Ascending aorta (tissue), 2 donors: ENCODE measurements at regions not wholly inside any gene's neighbourhood (a gene's known extent, or its start where the extent isn't known, plus 50 kb on each side); places are given as distances from the start of the nearest gene placed in this dataset.

Source experiments
- DNase-seq, 2 donors: peaks; one replicate each; pipeline ENCODE4 v3.0.0-alpha.2; 2019; ENCODE audit warnings: low spot score in 2 of 2
- H3K27ac ChIP-seq, 2 donors: fragments of 200-600 bp; sonication (generic); one replicate each; pipeline ENCODE4 v1.5.1; 2016 to 2017; ENCODE audit warnings: mild to moderate bottlenecking in 1 of 2
- H3K27me3 ChIP-seq: fragments of 200-600 bp; sonication (generic); one replicate; pipeline ENCODE4 v1.5.1; 2017
- H3K36me3 ChIP-seq, 2 donors: fragments of 200-600 bp; sonication (generic); one replicate each; pipeline ENCODE4 v1.5.1; 2016
- H3K4me1 ChIP-seq, 2 donors: fragments of 200-600 bp; sonication (generic); one replicate each; pipeline ENCODE4 v1.5.1; 2016 to 2017; ENCODE audit warnings: mild to moderate bottlenecking in 1 of 2
- H3K4me3 ChIP-seq, 2 donors: fragments of 200-600 bp; sonication (generic); one replicate each; pipeline ENCODE4 v1.5.1; 2016 to 2017; ENCODE audit warnings: mild to moderate bottlenecking in 1 of 2
- H3K9me3 ChIP-seq, 2 donors: fragments of 200-600 bp; sonication (generic); one replicate each; pipeline ENCODE4 v1.5.1; 2016
- intact Hi-C: fragments of 100-400 bp; cut with DNase I; formaldehyde crosslinking; loops from one replicate; pipeline ENCODE4 v1.15.1; 2023
- TF ChIP-seq, protein P1 (sequence below), 3 experiments: fragments of 200-600 bp in 2 of 3; fragments of 450-650 bp in 1 of 3; sonication (generic) in 2 of 3; IDR thresholded peaks; one replicate each; pipeline ENCODE4 v1.5.1; 2016 to 2019; ENCODE audit warnings: antibody characterized with exemption in 3 of 3, mild to moderate bottlenecking in 1 of 3, moderate library complexity in 1 of 3

DNA sequence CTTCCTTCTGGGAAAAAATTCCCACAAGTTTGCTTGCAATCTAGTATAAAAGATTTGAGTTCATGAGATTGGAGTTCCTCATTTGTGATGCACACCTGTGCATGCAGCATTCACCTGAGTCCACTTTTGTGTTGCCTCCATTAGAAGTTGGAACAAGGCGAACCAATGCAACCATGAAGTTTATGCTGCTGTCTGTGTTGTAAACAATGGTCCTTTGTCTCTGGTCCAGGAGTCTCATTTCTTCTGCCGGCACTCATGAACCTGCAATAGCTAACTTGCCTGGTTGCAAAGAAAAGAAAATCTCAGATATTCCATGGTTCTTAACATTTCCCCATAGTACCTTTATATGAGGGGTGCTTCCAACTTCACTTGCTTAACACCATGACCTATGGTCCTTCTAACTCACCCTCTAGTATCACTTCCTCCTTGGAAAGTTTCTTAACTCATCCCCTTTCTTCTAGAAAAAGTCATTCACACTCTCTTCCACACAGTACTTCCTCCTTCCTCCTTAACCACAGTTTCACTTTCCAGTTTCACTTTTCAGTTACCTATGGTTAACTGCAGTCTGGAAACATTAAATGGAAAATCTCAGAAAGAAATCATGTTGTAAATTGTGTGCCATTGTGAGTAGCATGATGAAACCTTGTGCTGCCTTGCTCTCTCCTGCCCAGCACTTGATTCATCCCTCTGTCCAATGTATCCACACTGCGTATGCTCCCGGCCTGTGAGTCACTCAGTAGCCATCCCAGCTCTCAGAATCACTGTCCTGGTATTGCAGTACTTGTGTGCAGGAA lies 128.8 kb upstream of the TRIB2 start:
- no peak overlapping the region for H3K27ac ChIP-seq
- no peaks in the 10 kb centered on the region for H3K27me3 ChIP-seq
- H3K36me3 ChIP-seq: no peaks in the 10 kb centered on the region
- H3K4me1 ChIP-seq: no peaks in the 10 kb centered on the region
- no peak overlapping the region for H3K4me3 ChIP-seq
- DNase-seq: peak in 1 of 2 donors; percentile 63
- intact Hi-C loops: no loop called here
- no peaks in the 10 kb centered on the region for H3K9me3 ChIP-seq
- TF ChIP-seq, protein P1, sequence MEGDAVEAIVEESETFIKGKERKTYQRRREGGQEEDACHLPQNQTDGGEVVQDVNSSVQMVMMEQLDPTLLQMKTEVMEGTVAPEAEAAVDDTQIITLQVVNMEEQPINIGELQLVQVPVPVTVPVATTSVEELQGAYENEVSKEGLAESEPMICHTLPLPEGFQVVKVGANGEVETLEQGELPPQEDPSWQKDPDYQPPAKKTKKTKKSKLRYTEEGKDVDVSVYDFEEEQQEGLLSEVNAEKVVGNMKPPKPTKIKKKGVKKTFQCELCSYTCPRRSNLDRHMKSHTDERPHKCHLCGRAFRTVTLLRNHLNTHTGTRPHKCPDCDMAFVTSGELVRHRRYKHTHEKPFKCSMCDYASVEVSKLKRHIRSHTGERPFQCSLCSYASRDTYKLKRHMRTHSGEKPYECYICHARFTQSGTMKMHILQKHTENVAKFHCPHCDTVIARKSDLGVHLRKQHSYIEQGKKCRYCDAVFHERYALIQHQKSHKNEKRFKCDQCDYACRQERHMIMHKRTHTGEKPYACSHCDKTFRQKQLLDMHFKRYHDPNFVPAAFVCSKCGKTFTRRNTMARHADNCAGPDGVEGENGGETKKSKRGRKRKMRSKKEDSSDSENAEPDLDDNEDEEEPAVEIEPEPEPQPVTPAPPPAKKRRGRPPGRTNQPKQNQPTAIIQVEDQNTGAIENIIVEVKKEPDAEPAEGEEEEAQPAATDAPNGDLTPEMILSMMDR (IDR thresholded peaks at IDR 0.05): no peak

DNA sequence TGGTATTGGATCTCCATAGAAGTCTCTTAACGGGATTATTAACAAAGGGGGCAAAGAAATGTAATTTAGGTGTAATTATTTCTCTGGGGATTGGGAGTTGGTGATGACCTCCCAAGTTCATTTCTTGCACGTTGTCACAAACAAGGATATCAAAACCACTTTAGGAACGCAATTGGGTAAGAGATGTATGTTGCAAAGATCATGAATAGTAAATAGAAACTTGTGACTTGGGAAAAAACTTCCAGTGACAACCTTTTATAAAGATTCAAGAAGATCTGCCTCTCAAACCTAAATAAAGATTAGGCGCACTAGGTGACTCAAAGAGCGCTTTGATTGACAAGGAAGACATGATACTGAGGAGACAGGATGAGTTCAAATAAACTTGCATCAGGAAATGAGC lies 127.8 kb upstream of the TRIB2 start:
- intact Hi-C loops: no loop called here
- H3K4me1 ChIP-seq: no peaks in the 10 kb centered on the region
- no peaks in the 10 kb centered on the region for H3K9me3 ChIP-seq
- TF ChIP-seq, protein P1 (IDR thresholded peaks at IDR 0.05): no peak
- H3K27me3 ChIP-seq: no peaks in the 10 kb centered on the region
- H3K36me3 ChIP-seq: no peaks in the 10 kb centered on the region
- no peak overlapping the region for H3K4me3 ChIP-seq
- H3K27ac ChIP-seq: no peak overlapping the region
- no peak for DNase-seq

DNA sequence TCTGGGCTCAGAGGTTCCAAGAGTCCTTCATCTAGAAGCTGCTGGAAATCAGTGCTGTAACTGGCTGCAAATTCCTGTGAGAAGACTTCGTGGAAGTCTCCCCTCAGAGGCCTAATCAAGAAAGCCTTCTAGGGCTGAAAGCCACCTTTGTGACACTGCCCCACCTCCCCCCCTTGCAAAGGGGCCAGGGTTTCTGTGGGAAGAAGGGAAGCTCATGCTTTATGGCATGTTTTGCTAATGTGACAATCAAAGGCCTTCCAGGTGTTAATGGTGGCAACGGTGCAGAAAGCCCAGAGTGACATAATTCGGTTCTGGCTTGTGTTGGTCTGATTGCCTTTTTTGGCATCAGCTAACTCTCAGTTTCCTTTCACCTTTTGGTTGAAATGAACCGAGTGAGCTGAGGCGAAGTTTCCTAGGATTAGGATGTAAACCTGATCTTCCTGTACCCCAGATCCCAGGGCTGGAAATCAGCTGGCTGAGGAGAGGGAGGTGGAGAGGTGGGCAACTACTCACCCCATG lies 126.9 kb upstream of the TRIB2 start:
- DNase-seq: no peak
- Histone ChIP-seq H3K36me3 (no peaks in the 10 kb centered on the region), H3K9me3 (no peaks in the 10 kb centered on the region), H3K4me1 (no peaks in the 10 kb centered on the region), H3K27me3 (no peaks in the 10 kb centered on the region), H3K27ac (no peak overlapping the region), H3K4me3 (no peak overlapping the region)
- intact Hi-C loops: no loop called here
- TF ChIP-seq, protein P1 (IDR thresholded peaks at IDR 0.05): no peak

DNA sequence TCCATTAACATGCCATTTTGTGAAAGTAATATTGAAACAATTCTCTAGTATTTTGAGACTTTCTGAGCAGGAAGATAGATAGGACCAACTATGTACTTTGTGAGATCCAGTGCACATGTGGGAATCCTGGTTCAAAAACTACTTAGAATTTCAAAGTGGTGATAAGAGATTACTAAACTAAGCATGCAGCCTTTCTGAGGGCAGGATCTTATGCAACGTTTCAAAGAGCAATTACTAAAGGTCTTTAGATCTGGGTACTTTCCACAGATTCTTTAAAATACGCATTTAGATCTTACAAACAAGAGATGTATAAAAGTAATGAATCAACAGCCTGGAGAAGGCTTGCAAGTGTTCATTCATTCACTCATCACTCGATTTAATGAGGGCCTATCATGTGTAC lies 124.4 kb upstream of the TRIB2 start:
- Histone ChIP-seq H3K4me3 (no peak overlapping the region), H3K4me1 (peaks cover 0 to under 1% of the 10 kb centered on the region in 2 donors), H3K36me3 (no peaks in the 10 kb centered on the region), H3K27me3 (no peaks in the 10 kb centered on the region), H3K9me3 (no peaks in the 10 kb centered on the region), H3K27ac (no peak overlapping the region)
- intact Hi-C loops: no loop called here
- DNase-seq: no peak
- TF ChIP-seq, protein P1 (IDR thresholded peaks at IDR 0.05): no peak

DNA sequence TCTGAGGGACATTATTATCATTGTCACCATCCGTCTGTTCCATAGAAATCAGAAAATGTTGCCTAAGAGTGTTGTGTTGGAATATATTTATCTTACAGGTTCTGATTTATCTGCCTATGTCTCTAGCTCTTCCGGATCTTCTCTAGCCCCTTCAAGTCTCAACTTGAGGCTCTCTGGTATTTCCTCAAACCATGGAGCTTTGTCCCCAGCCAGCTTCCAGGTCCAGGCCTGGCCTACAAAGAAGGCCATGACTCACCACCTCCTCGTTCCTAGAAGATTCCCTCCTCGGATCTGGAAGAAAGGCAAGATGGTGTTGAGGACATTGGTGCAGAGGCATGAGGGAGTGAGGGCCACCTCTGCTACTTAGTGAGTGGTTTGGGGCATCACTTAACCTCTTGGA lies 122.1 kb upstream of the TRIB2 start:
- intact Hi-C loops: no loop called here
- Histone ChIP-seq H3K9me3 (no peaks in the 10 kb centered on the region), H3K4me1 (peaks cover 0 to 4% of the 10 kb centered on the region in 2 donors), H3K36me3 (no peaks in the 10 kb centered on the region), H3K4me3 (no peak overlapping the region), H3K27me3 (no peaks in the 10 kb centered on the region), H3K27ac (no peak overlapping the region)
- TF ChIP-seq, protein P1 (IDR thresholded peaks at IDR 0.05): no peak
- no peak for DNase-seq
